HEK293T (cell line): ENCODE measurements at regions not wholly inside any gene's neighbourhood (a gene's known extent, or its start where the extent isn't known, plus 50 kb on each side); places are given as distances from the start of the nearest gene placed in this dataset.

ENCODE experiments used
- CTCF ChIA-PET: fragments of 350-600 bp; formaldehyde crosslinking; extraction: SDS; loops from one replicate; lab custom pipeline; 2021; ENCODE audit warnings: antibody characterized with exemption, inconsistent platforms; lab: Yijun Ruan, JAX
- POLR2A ChIA-PET: fragments of 350-600 bp; formaldehyde crosslinking; extraction: SDS; loops from one replicate; lab custom pipeline; 2020; ENCODE audit warnings: antibody characterized with exemption, inconsistent platforms; lab: Yijun Ruan, JAX
- DNase-seq: peaks from one replicate; pipeline ENCODE4 v3.0.0; 2012; ENCODE audit warnings: mixed read lengths; ENCODE audit errors: extremely low spot score
- ARNT ChIP-seq: fragments of 450-650 bp; IDR thresholded peaks from 2 replicates; pipeline ENCODE4 v1.6.1; 2017; ENCODE audit warnings: mild to moderate bottlenecking
- BHLHE40 ChIP-seq: fragments of 450-650 bp; IDR thresholded peaks from 2 replicates; pipeline ENCODE4 v1.6.1; 2016; ENCODE audit warnings: mild to moderate bottlenecking, moderate library complexity, borderline replicate concordance
- CTBP1 ChIP-seq: fragments of 450-650 bp; IDR thresholded peaks from 2 replicates; pipeline ENCODE4 v1.6.1; 2016; ENCODE audit warnings: borderline replicate concordance
- ELF4 ChIP-seq: fragments of 450-650 bp; IDR thresholded peaks from 2 replicates; pipeline ENCODE4 v1.6.1; 2017; ENCODE audit warnings: antibody characterized with exemption
- FOXA1 ChIP-seq: fragments of 450-650 bp; IDR thresholded peaks from 2 replicates; pipeline ENCODE4 v1.6.1; 2016; ENCODE audit warnings: mild to moderate bottlenecking
- FOXK2 ChIP-seq: fragments of 450-650 bp; IDR thresholded peaks from 2 replicates; pipeline ENCODE4 v1.6.1; 2016; ENCODE audit warnings: mild to moderate bottlenecking
- FOXM1 ChIP-seq: fragments of 450-650 bp; IDR thresholded peaks from 2 replicates; pipeline ENCODE4 v1.6.1; 2017; ENCODE audit warnings: mild to moderate bottlenecking, borderline replicate concordance
- HDGF ChIP-seq: fragments of 450-650 bp; IDR thresholded peaks from 2 replicates; pipeline ENCODE4 v1.6.1; 2017; ENCODE audit warnings: antibody characterized with exemption, borderline replicate concordance
- L3MBTL2 ChIP-seq: fragments of 450-650 bp; conservative IDR thresholded peaks from 2 replicates; pipeline ENCODE4 v1.6.1; 2016; ENCODE audit warnings: mild to moderate bottlenecking
- LEF1 ChIP-seq: fragments of 450-650 bp; IDR thresholded peaks from 2 replicates; pipeline ENCODE4 v1.6.1; 2017; ENCODE audit warnings: mild to moderate bottlenecking, borderline replicate concordance
- NFRKB ChIP-seq: fragments of 450-650 bp; IDR thresholded peaks from 2 replicates; pipeline ENCODE4 v1.6.1; 2016; ENCODE audit warnings: mild to moderate bottlenecking, moderate library complexity
- SP1 ChIP-seq: fragments of 450-650 bp; IDR thresholded peaks from 2 replicates; pipeline ENCODE4 v1.6.1; 2017
- SUZ12 ChIP-seq: fragments of 450-650 bp; IDR thresholded peaks from 2 replicates; pipeline ENCODE4 v1.6.1; 2016; ENCODE audit warnings: mild to moderate bottlenecking
- TARDBP ChIP-seq: fragments of 450-650 bp; IDR thresholded peaks from 2 replicates; pipeline ENCODE4 v1.6.1; 2016
- ZNF384 ChIP-seq: fragments of 450-650 bp; IDR thresholded peaks from 2 replicates; pipeline ENCODE4 v1.6.1; 2016
- TF ChIP-seq, protein P1 (sequence below): fragments of 450-650 bp; IDR thresholded peaks from 2 replicates; pipeline ENCODE4 v1.6.1; 2016

DNA sequence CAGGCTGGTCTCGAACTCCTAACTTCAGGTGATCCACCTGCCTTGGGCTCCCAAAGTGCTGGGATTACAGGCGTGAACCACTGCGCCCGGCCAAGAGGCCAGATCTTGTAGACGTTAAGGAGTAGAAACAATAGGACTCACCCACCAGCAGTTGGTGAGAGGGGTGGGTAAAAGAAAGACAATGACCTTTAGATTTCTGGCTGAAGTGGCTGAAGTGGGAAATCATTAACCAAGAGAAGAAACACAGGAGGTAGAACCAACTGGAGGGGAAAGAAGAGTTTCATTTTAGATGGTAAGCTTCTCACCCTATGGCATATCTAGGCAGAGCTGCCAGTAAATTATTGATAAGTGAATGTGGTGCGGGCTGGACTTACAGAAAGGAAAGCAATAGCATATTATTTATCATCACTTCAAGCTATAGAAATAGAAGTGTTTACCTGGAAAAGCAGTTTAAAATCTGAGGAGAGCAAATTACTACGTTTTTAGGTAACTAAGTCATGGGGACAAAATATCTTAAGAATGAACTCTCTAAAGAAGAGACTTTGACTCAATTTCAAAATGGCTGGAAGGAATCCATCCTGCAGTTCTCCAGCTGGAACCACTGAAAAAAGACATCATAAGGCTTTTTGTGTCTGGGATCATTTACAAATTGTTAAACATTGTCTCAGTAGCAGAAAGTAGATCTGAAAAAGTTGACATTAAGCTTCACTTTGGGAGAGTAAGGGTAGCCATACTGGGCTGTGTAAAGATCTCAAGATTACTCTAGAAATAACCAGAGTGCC is 109.6 kb downstream of the ALDH8A1 start:
- POLR2A ChIA-PET, result no interaction called here
- no peak for DNase-seq
- CTCF ChIA-PET, result no interaction called here
- TF ChIP-seq, protein P1, sequence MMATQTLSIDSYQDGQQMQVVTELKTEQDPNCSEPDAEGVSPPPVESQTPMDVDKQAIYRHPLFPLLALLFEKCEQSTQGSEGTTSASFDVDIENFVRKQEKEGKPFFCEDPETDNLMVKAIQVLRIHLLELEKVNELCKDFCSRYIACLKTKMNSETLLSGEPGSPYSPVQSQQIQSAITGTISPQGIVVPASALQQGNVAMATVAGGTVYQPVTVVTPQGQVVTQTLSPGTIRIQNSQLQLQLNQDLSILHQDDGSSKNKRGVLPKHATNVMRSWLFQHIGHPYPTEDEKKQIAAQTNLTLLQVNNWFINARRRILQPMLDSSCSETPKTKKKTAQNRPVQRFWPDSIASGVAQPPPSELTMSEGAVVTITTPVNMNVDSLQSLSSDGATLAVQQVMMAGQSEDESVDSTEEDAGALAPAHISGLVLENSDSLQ, result no peak
- TF ChIP-seq SUZ12, result no peak
- no peak for TF ChIP-seq NFRKB
- no peak for TF ChIP-seq BHLHE40
- no peak for TF ChIP-seq TARDBP
- TF ChIP-seq HDGF, result no peak
- TF ChIP-seq ZNF384, result no peak
- no peak for TF ChIP-seq FOXK2
- TF ChIP-seq L3MBTL2, result no peak
- TF ChIP-seq FOXM1, result no peak
- TF ChIP-seq CTBP1, result no peak
- no peak for TF ChIP-seq SP1
- TF ChIP-seq ELF4, result no peak
- no peak for TF ChIP-seq ARNT
- TF ChIP-seq LEF1, result no peak
- TF ChIP-seq FOXA1, result no peak

DNA sequence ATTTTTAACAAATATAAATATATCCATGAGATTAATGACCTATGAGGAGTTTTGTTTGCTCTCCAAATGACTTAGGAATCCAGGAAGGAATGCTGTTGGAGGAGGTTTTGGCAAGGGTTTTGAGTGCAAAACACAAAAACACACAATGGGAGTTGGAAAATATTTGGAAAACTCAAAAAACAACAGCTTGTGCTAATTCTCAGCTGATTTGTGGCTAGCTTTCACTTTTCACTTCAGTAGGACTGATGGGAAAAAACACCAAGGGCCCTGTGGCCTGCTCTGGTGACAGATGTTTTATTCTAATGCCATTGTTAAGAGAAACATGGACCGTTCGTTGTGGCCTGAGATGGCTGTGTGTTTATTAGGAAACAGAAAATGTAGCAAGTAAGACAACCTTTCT is 113.9 kb downstream of the ALDH8A1 start:
- TF ChIP-seq ZNF384 (no peak), FOXM1 (no peak), ARNT (no peak), HDGF (no peak), NFRKB (no peak), L3MBTL2 (no peak), SUZ12 (no peak), LEF1 (no peak), ELF4 (no peak), FOXK2 (no peak), FOXA1 (no peak), CTBP1 (no peak), SP1 (no peak), BHLHE40 (no peak), TARDBP (no peak)
- TF ChIP-seq, protein P1, result no peak
- CTCF ChIA-PET, result interaction anchor here (0.7 kb wide), 1 partner anchor 16 kb away, joined by 4 read pairs; no protein-coding TSS in a partner anchor
- POLR2A ChIA-PET, result no interaction called here
- DNase-seq, result no peak

DNA sequence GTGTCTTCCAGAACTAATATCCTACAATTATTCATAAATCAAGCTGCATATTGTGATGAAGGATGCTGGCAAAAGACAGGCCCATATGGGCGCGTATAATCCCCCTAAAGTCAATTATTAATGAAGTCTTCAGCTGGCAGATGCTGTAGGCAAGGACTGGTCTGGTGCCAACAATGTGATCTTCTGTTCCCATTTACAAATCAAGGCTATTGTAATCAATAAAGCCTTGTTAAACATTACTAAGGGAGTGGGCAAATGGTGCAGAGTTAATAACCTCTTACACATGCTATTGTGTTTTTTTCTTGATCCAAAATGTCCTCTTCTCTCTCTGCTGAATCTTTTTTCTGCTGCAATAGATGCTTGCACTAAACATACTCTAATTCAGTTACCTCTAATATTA is 119.0 kb downstream of the ALDH8A1 start:
- ChIA-PET POLR2A (no interaction called here), CTCF (no interaction called here)
- DNase-seq, result no peak
- TF ChIP-seq HDGF (no peak), SUZ12 (no peak), BHLHE40 (no peak), FOXM1 (no peak), CTBP1 (no peak), TARDBP (no peak), LEF1 (no peak), ZNF384 (no peak), NFRKB (no peak), SP1 (no peak), FOXA1 (no peak), ELF4 (no peak)
- TF ChIP-seq, protein P1, result no peak

DNA sequence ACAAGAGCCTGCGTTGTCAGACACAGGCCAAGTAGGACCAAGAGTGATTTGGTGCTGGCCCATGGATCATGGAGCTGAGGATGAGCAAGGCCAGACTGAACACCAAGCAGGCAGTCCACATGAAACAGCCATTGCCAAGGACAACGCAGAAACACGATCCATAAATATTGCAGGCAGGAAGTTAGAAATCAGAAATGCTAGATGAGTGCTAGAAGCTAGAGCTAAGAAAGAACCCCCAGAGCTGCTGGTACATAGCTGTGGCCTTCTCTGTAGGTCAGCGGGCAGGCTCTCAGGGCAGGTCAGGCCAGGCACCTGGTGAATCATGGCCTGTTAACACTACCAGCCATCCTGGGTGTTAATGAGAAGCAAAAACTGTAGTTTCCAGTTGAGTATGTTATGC is 119.7 kb downstream of the ALDH8A1 start:
- DNase-seq, result no peak
- TF ChIP-seq, protein P1, result no peak
- TF ChIP-seq ELF4, result no peak
- TF ChIP-seq SUZ12, result no peak
- no peak for TF ChIP-seq LEF1
- no peak for TF ChIP-seq SP1
- no peak for TF ChIP-seq HDGF
- no peak for TF ChIP-seq FOXK2
- TF ChIP-seq L3MBTL2, result no peak
- no peak for TF ChIP-seq BHLHE40
- TF ChIP-seq ARNT, result no peak
- TF ChIP-seq FOXA1, result no peak
- TF ChIP-seq ZNF384, result no peak
- TF ChIP-seq FOXM1, result no peak
- no peak for TF ChIP-seq TARDBP
- no peak for TF ChIP-seq CTBP1
- TF ChIP-seq NFRKB, result no peak
- ChIA-PET CTCF (interaction anchor here (0.6 kb wide), 1 partner anchor 317 kb away, joined by 3 read pairs; no protein-coding TSS in a partner anchor), POLR2A (no interaction called here)

DNA sequence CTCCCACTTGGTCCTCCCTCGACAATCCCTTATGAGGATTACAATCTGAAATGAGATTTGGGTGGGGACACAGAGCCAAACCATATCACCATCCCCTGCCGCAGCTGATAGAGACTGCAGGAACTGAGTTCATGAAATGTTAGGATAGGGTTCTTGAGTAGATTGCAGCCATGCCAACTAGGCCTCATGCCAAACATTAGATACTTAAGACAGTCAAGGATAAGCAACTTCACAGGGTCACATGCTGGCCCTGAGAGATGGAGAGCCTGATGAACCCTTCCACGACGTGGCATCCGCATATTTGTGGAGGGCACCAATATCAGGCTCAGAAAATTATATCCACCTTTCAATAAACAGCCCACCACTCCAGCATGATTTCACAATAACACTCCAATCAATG is 121.3 kb downstream of the ALDH8A1 start:
- CTCF ChIA-PET, result no interaction called here
- DNase-seq, result no peak

More for the DNA sequence above, 121.3 kb downstream of the ALDH8A1 start:
- POLR2A ChIA-PET, result no interaction called here
- TF ChIP-seq CTBP1 (no peak), SUZ12 (no peak), L3MBTL2 (no peak), FOXK2 (no peak)
